MCF 10A (cell line): ENCODE measurements at regions not wholly inside any gene's neighbourhood (a gene's known extent, or its start where the extent isn't known, plus 50 kb on each side); places are given as distances from the start of the nearest gene placed in this dataset.

ENCODE experiments used
- BruUV-seq: library from RNA; stranded (reverse); fragments of 400-500 nt; replicated peaks from 2 replicates; lab custom pipeline; 2021; lab: Mats Ljungman, UMichigan
- CTCF ChIA-PET: fragments of 300-600 bp; sonication (Branson Sonifier 250); formaldehyde crosslinking; extraction: SDS; loops from one replicate; lab custom pipeline; 2021; ENCODE audit warnings: antibody characterized with exemption, inconsistent platforms; lab: Yijun Ruan, JAX
- POLR2A ChIA-PET: fragments of 300-600, 350-650 bp; sonication (Branson Sonifier 250); formaldehyde crosslinking; extraction: SDS; loops from one replicate; lab custom pipeline; 2020; ENCODE audit warnings: antibody characterized with exemption, inconsistent platforms; lab: Yijun Ruan, JAX
- DNase-seq: peaks from one replicate; pipeline ENCODE4 v3.0.0-alpha.2; 2018; ENCODE audit not compliant: unreplicated experiment
- H3K27ac Mint-ChIP-seq: one replicate; pipeline ENCODE4 v1.8.0; 2022; ENCODE audit warnings: mild to moderate bottlenecking, low read depth, mixed read lengths; ENCODE audit not compliant: unreplicated experiment
- H3K27me3 Mint-ChIP-seq: one replicate; pipeline ENCODE4 v1.8.0; 2022; ENCODE audit warnings: mixed read lengths; ENCODE audit not compliant: insufficient read depth, unreplicated experiment
- H3K36me3 Mint-ChIP-seq: one replicate; pipeline ENCODE4 v1.8.0; 2022; ENCODE audit warnings: mild to moderate bottlenecking, moderate library complexity, mixed read lengths; ENCODE audit not compliant: insufficient read depth, unreplicated experiment
- H3K4me1 Mint-ChIP-seq: one replicate; pipeline ENCODE4 v1.8.0; 2022; ENCODE audit warnings: mixed read lengths; ENCODE audit not compliant: insufficient read depth, unreplicated experiment
- H3K4me3 Mint-ChIP-seq: one replicate; pipeline ENCODE4 v1.8.0; 2022; ENCODE audit warnings: mild to moderate bottlenecking, moderate library complexity, mixed read lengths; ENCODE audit not compliant: unreplicated experiment
- H3K9me3 Mint-ChIP-seq: one replicate; pipeline ENCODE4 v1.8.0; 2022; ENCODE audit warnings: mixed read lengths; ENCODE audit not compliant: unreplicated experiment
- CTCF ChIP-seq: fragments of 200-600 bp; IDR thresholded peaks from one replicate; pipeline ENCODE4 v1.8.0; 2022; ENCODE audit warnings: antibody characterized with exemption, mild to moderate bottlenecking; ENCODE audit not compliant: unreplicated experiment
- intact Hi-C: fragments of 100-400 bp; cut with micrococcal nuclease; formaldehyde crosslinking; loops from 2 replicates; pipeline ENCODE4 v1.14.1; 2022

DNA sequence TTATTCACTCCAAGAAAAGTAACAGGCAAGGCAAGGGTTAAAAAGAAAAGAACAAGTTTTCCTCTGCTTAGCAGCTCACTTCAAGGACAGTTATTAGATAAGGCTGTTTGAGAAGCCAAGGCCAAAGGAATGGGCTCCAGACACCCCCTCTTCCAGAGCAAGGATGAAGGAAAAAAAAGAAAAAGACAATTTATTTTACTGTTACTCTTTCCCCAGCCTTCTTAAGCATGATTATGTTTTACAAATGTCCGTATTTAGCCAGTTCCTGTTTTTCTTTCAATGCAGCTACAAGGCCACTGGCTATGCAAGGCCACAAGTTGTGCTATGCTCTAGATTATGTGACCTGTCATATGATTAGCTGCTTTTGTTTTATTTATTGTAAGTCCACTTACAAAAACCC lies 106.5 kb upstream of the SIMC1 start:
- no TSS peak for BruUV-seq
- POLR2A ChIA-PET: no interaction called here
- CTCF ChIA-PET: interaction anchor here (0.6 to 1.1 kb wide), 3 partner anchors 12 to 402 kb away, joined by 3 read pairs; no protein-coding TSS in a partner anchor
- Mint-ChIP-seq H3K4me3 (no peak overlapping the region), H3K4me1 (no peaks in the 10 kb centered on the region), H3K36me3 (no peaks in the 10 kb centered on the region), H3K27me3 (no peaks in the 10 kb centered on the region), H3K9me3 (no peaks in the 10 kb centered on the region), H3K27ac (no peak overlapping the region)
- DNase-seq: no peak
- TF ChIP-seq CTCF: no peak
- intact Hi-C loops: no loop called here

DNA sequence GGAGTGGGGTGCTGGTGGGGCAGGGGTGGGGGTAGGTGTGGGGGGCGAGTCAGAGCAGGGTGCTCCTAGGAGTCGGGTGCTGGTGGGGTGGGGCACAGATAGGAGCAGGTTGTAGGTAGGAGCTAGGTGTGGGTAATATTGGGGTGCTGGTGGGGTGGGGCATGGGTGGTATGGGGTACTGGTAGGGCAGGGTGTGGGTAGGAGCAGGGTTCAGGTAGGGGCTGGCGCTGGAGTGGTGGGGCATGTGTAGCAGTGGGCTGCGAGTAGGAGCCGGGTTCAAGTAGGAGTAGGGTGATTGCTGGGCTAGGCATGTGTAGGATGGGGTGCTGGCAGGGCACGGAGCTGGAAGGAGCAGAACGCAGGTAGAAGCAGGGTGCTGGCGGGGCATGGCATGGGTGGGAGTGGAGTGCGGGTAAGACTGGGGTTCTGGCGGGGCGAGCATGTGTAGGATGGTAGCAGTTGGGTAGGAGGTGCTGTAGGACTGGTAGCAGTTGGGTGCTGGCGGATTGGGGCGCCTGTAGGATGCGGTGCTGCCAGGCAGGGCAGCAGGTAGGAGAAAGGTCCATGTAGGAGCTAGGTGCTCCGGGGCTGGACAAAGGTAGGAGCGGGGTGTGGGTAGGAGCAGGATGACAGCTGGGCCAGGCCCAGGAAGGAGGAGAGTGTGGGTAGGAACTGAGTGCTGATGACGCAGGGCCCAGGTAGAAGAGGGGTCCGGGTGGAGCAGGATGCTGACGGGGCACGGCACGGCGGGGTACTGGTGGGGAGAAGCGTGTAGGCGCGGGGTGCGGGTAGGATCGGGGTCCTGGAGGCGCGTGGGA lies 105.5 kb upstream of the SIMC1 start:
- no peak for TF ChIP-seq CTCF
- H3K9me3 Mint-ChIP-seq: no peaks in the 10 kb centered on the region
- CTCF ChIA-PET: interaction anchor here (0.6 to 1.1 kb wide), 4 partner anchors 12 to 403 kb away, joined by 3 to 4 read pairs (median 3); no protein-coding TSS in a partner anchor
- no peaks in the 10 kb centered on the region for H3K4me1 Mint-ChIP-seq
- BruUV-seq: no TSS peak
- intact Hi-C loops: no loop called here
- peak overlapping the region; percentile 34 for H3K4me3 Mint-ChIP-seq
- no peaks in the 10 kb centered on the region for H3K36me3 Mint-ChIP-seq
- POLR2A ChIA-PET: no interaction called here
- no peak overlapping the region for H3K27ac Mint-ChIP-seq
- no peaks in the 10 kb centered on the region for H3K27me3 Mint-ChIP-seq
- no peak for DNase-seq

DNA sequence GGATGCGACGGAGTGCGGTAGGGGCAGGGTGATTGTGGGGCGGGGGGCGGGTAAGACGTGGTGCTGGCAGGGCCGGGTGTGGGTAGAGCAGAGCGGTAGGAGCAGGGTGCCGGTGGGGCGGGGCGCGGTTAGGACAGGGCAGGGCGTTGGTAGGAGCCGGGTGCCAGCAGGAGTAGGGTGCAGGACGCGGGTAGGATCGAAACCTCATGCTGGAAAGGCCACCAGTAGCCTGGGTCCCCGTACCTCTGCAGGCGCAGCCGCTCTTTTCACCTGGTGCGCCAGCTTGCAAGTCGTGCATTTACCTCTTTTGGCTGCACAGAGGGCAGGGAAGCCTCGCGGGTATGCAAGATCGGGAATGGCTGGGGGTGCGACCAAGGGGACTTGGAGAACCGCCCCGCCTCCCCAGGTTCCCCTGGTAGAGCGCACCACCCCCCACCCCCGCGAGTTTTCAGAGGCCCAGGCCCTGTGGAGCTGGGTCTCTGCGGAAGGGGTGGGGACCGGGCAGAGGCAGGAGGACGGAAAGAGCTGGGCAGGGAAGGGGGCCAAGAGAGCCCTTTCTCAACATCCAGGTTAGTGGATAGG lies 104.8 kb upstream of the SIMC1 start:
- Mint-ChIP-seq H3K27me3 (no peaks in the 10 kb centered on the region), H3K36me3 (no peaks in the 10 kb centered on the region), H3K4me3 (peak overlapping the region; percentile 34), H3K27ac (no peak overlapping the region), H3K9me3 (no peaks in the 10 kb centered on the region), H3K4me1 (no peaks in the 10 kb centered on the region)
- POLR2A ChIA-PET: no interaction called here
- intact Hi-C loops: no loop called here
- CTCF ChIA-PET: interaction anchor here (0.6 kb wide), 2 partner anchors 100 to 1425 kb away, joined by 3 to 4 read pairs; no protein-coding TSS in a partner anchor
- no TSS peak for BruUV-seq
- no peak for TF ChIP-seq CTCF
- no peak for DNase-seq

- H3K27ac Mint-ChIP-seq: no peak overlapping the region
- no peak overlapping the region for H3K4me3 Mint-ChIP-seq
- H3K36me3 Mint-ChIP-seq: no peaks in the 10 kb centered on the region
- ChIA-PET POLR2A (no interaction called here), CTCF (interaction anchor here (0.6 kb wide), 1 partner anchor 1425 kb away, joined by 3 read pairs; no protein-coding TSS in a partner anchor)
- BruUV-seq: no TSS peak
- DNase-seq: no peak
- no peak for TF ChIP-seq CTCF
- intact Hi-C loops: no loop called here
- no peaks in the 10 kb centered on the region for H3K4me1 Mint-ChIP-seq
- no peaks in the 10 kb centered on the region for H3K27me3 Mint-ChIP-seq
- no peaks in the 10 kb centered on the region for H3K9me3 Mint-ChIP-seq
Observed at GRCh38 chr5:176133877-176134276, 104.3 kb upstream of the SIMC1 start.
